ENCODE measurements at regions not wholly inside any gene's neighbourhood (a gene's known extent, or its start where the extent isn't known, plus 50 kb on each side); places are given as distances from the start of the nearest gene placed in this dataset.

GRCh38 chr6:14747881-14748520 lies 497.9 kb upstream of the JARID2 start:
- 70% methylated on average over 3 of the region's 3 CpGs for WGBS (ENCODE audit: low lambda C conversion rate, missing lambda C conversion rate)
- Histone ChIP-seq H3K9me3 (ENCODE audit: low read depth) (no peaks in the 10 kb centered on the region), H3K27me3 (no peaks in the 10 kb centered on the region), H4K20me1 (ENCODE audit: insufficient read depth, poor library complexity, severe bottlenecking) (no peaks in the 10 kb centered on the region), H3K4me2 (no peak overlapping the region), H3K36me3 (replicated peaks; ENCODE audit: insufficient read depth, low read depth) (no peaks in the 10 kb centered on the region), H3K9me2 (replicated peaks; ENCODE audit: insufficient read depth) (no peaks in the 10 kb centered on the region), H3K27ac (no peak overlapping the region), H3K4me3 (no peak overlapping the region), H3K4me1 (ENCODE audit: insufficient read depth) (peaks cover 7% of the 10 kb centered on the region), H3K79me2 (no peaks in the 10 kb centered on the region), H2AFZ (no peak overlapping the region)
- DNase-seq (ENCODE audit: low spot score), result no peak
- TF ChIP-seq EZH2phosphoT487 (IDR thresholded peaks at IDR 0.05; ENCODE audit: low read depth, severe bottlenecking, unreplicated experiment), result no peak
- no peak for TF ChIP-seq EZH2 (IDR thresholded peaks at IDR 0.05; ENCODE audit: borderline replicate concordance)
- no peak for TF ChIP-seq CTCF (IDR thresholded peaks at IDR 0.05; ENCODE audit: poor library complexity)

GRCh38 chr6:14748679-14749078 lies 497.2 kb upstream of the JARID2 start:
- Histone ChIP-seq H4K20me1 (ENCODE audit: insufficient read depth, poor library complexity, severe bottlenecking) (no peaks in the 10 kb centered on the region), H3K27me3 (no peaks in the 10 kb centered on the region), H3K4me3 (no peak overlapping the region), H3K9me3 (ENCODE audit: low read depth) (no peaks in the 10 kb centered on the region), H3K27ac (no peak overlapping the region), H3K36me3 (replicated peaks; ENCODE audit: insufficient read depth, low read depth) (no peaks in the 10 kb centered on the region), H3K4me2 (no peak overlapping the region), H3K9me2 (replicated peaks; ENCODE audit: insufficient read depth) (no peaks in the 10 kb centered on the region), H3K79me2 (no peaks in the 10 kb centered on the region), H3K4me1 (ENCODE audit: insufficient read depth) (peaks cover 2% of the 10 kb centered on the region), H2AFZ (no peak overlapping the region)
- 83% methylated on average over 4 of the region's 4 CpGs for WGBS (ENCODE audit: low lambda C conversion rate, missing lambda C conversion rate)
- TF ChIP-seq EZH2phosphoT487 (IDR thresholded peaks at IDR 0.05; ENCODE audit: low read depth, severe bottlenecking, unreplicated experiment), result no peak
- DNase-seq (ENCODE audit: low spot score), result no peak

GRCh38 chr6:14750059-14750661 lies 495.7 kb upstream of the JARID2 start:
- Histone ChIP-seq H3K9me3 (ENCODE audit: low read depth) (no peaks in the 10 kb centered on the region), H3K79me2 (no peaks in the 10 kb centered on the region), H3K9me2 (replicated peaks; ENCODE audit: insufficient read depth) (no peaks in the 10 kb centered on the region), H4K20me1 (ENCODE audit: insufficient read depth, poor library complexity, severe bottlenecking) (no peaks in the 10 kb centered on the region), H3K4me2 (no peak overlapping the region), H2AFZ (no peak overlapping the region), H3K27ac (no peak overlapping the region), H3K27me3 (no peaks in the 10 kb centered on the region), H3K4me3 (no peak overlapping the region), H3K36me3 (replicated peaks; ENCODE audit: insufficient read depth, low read depth) (no peaks in the 10 kb centered on the region), H3K4me1 (ENCODE audit: insufficient read depth) (no peaks in the 10 kb centered on the region)
- WGBS (ENCODE audit: low lambda C conversion rate, missing lambda C conversion rate), result 76% methylated on average over 6 of the region's 6 CpGs
- DNase-seq (ENCODE audit: low spot score), result no peak
- no peak for TF ChIP-seq EZH2phosphoT487 (IDR thresholded peaks at IDR 0.05; ENCODE audit: low read depth, severe bottlenecking, unreplicated experiment)
- TF ChIP-seq CTCF (IDR thresholded peaks at IDR 0.05; ENCODE audit: poor library complexity), result no peak
- TF ChIP-seq EZH2 (IDR thresholded peaks at IDR 0.05; ENCODE audit: borderline replicate concordance), result no peak

GRCh38 chr6:14751645-14752175 lies 494.2 kb upstream of the JARID2 start:
- Histone ChIP-seq H3K36me3 (replicated peaks; ENCODE audit: insufficient read depth, low read depth) (no peaks in the 10 kb centered on the region), H3K4me3 (no peak overlapping the region), H3K27me3 (no peaks in the 10 kb centered on the region), H3K4me1 (ENCODE audit: insufficient read depth) (no peaks in the 10 kb centered on the region), H4K20me1 (ENCODE audit: insufficient read depth, poor library complexity, severe bottlenecking) (no peaks in the 10 kb centered on the region), H3K79me2 (no peaks in the 10 kb centered on the region), H3K27ac (no peak overlapping the region), H2AFZ (no peak overlapping the region), H3K9me2 (replicated peaks; ENCODE audit: insufficient read depth) (no peaks in the 10 kb centered on the region), H3K9me3 (ENCODE audit: low read depth) (no peaks in the 10 kb centered on the region), H3K4me2 (no peak overlapping the region)
- TF ChIP-seq EZH2 (IDR thresholded peaks at IDR 0.05; ENCODE audit: borderline replicate concordance) (no peak), CTCF (IDR thresholded peaks at IDR 0.05; ENCODE audit: poor library complexity) (no peak), EZH2phosphoT487 (IDR thresholded peaks at IDR 0.05; ENCODE audit: low read depth, severe bottlenecking, unreplicated experiment) (no peak)
- DNase-seq (ENCODE audit: low spot score), result no peak
- 81% methylated on average over 7 of the region's 7 CpGs for WGBS (ENCODE audit: low lambda C conversion rate, missing lambda C conversion rate)
